ENCODE measurements at regions not wholly inside any gene's neighbourhood (a gene's known extent, or its start where the extent isn't known, plus 50 kb on each side); places are given as distances from the start of the nearest gene placed in this dataset.

GRCh38 chr16:86878236-86879080 is 300.1 kb downstream of the FOXL1 start:
- no peak for TF ChIP-seq CTCF (conservative IDR thresholded peaks at IDR 0.05; ENCODE audit: low read depth, low read length)
- no peak for TF ChIP-seq EZH2 (IDR thresholded peaks at IDR 0.05; ENCODE audit: borderline replicate concordance, low read depth, low read length, poor library complexity, severe bottlenecking)
